Fibroblast of skin of left biceps (primary cell): ENCODE measurements at regions not wholly inside any gene's neighbourhood (a gene's known extent, or its start where the extent isn't known, plus 50 kb on each side); places are given as distances from the start of the nearest gene placed in this dataset.

Experiments used
- DNase-seq, 2 experiments: peaks; one replicate each; pipeline ENCODE4 v3.0.0-alpha.2; 2013; ENCODE audit warnings: low read depth in 2 of 2

- no peak for DNase-seq
These were observed 358.5 kb downstream of the RPS24 start for GRCh38 chr10:78392197-78392596.

- no peak for DNase-seq
These were observed 359.4 kb downstream of the RPS24 start for GRCh38 chr10:78393094-78393493.

GRCh38 chr10:78394047-78394446, 360.4 kb downstream of the RPS24 start:
- DNase-seq = no peak

- DNase-seq = no peak
These were observed 361.5 kb downstream of the RPS24 start for GRCh38 chr10:78395162-78395561.

GRCh38 chr10:78396754-78397153, 363.1 kb downstream of the RPS24 start:
- DNase-seq = no peak

GRCh38 chr10:78397786-78398185, 364.1 kb downstream of the RPS24 start:
- DNase-seq = no peak

DNA sequence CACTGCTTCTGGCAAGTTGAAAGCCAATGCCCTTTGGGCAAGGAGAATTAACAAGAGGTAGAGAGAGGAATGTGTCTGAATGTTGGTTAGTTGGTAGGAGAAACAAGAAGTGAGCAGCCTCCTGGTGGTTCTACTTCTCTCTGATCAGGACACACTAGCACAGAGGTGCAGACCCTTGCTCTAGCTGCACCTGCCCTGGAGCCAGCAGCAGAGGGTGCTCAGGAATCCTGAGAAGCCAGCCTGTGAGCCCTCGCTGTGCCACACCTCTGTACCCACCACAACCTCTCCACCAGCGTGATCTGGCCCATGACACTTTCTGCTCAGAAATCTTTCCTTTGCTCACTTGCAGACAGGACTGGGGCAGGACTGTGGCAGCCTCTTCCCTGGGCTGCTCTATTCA, 364.7 kb downstream of the RPS24 start:
- DNase-seq = no peak

GRCh38 chr10:78401624-78402367, 368.1 kb downstream of the RPS24 start:
- no peak for DNase-seq

GRCh38 chr10:78402591-78402990, 368.9 kb downstream of the RPS24 start:
- DNase-seq = no peak

- no peak for DNase-seq
These were observed 370.1 kb downstream of the RPS24 start for GRCh38 chr10:78403781-78404180.

DNA sequence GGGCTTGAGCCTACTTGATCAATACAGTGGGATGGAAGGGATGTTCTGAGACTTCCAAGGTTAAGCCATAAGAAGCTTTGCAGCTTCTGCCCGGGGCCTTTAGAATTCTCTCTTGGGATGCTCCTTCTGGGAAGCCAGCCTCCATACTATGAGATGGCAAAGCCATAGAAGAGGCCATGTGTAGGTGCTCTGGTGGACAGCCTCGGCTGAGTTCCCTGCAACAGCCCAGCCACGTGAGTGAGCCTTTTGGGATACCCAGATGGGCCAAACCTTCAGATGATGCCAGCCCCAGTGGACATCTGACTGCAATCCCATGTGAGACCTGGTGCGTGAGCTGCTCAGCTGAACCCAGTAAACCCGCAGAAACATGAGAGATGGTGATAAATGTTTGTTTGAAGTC, 370.6 kb downstream of the RPS24 start:
- no peak for DNase-seq

- DNase-seq = no peak
These were observed 371.6 kb downstream of the RPS24 start for GRCh38 chr10:78405231-78405630.

DNA sequence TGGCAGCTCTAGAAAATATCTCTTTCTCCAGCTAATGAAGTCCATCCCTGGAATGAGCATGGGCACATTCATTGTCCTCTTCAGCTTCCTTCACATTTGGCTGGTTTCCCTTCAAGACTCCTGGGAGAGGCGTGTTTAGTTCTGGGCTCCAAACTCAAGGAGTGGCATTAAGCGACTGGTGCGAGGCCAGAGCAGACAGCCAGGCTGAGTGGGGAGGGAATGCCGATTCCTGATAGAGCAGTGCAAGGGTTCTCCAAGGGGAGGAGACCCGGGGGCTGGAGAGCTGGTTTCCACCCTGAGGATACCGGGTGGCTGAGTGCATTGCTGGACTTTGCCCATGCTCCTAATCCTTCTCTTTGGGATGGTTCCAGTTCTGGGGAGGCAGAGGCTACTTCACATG, 372.1 kb downstream of the RPS24 start:
- no peak for DNase-seq

- DNase-seq = no peak
These were observed 373.0 kb downstream of the RPS24 start for GRCh38 chr10:78406648-78407008.

DNA sequence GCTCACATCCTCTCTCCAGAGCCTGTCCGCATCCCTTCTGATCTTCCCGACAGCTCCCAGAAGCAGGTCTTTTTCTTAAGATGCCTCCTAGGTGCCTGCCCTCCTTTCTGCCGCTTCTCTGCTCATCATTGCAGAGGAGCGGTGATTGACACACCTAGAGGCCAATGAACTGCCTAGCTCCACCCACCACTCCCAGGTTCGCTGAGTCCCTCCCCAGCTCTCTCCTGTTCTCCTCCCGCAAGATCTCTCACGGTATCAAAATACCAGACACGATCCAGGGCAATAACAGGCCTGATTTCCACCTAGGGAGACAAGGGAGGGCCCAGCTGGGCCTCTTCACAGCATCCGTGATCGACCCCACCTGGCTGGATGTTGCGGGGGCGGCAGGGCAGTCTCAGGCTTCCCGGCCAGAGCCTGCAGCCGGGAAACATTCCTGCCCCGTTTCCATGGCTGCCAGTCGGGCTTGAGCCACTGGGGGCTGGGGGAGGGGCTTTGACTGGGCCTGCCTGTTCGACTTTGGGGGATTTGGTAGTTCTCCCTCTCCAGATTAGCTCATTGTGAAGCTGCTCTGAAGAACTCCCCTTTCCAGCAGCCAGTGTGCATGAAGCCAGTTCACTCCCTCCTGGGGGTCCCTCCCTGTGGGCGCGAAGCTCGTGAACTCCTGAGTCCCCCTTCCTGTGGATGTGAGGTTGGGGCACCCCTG, 373.5 kb downstream of the RPS24 start:
- peak; percentile 81 to 87 for DNase-seq

GRCh38 chr10:78407966-78408365, 374.3 kb downstream of the RPS24 start:
- no peak for DNase-seq

GRCh38 chr10:78408671-78409472, 375.2 kb downstream of the RPS24 start:
- no peak for DNase-seq

GRCh38 chr10:78410046-78410965, 376.6 kb downstream of the RPS24 start:
- DNase-seq = no peak

GRCh38 chr10:78411716-78412115, 378.1 kb downstream of the RPS24 start:
- no peak for DNase-seq

GRCh38 chr10:78412605-78413004, 378.9 kb downstream of the RPS24 start:
- DNase-seq = no peak
